HPDE6-E6E7 (cell line): ENCODE measurements at regions not wholly inside any gene's neighbourhood (a gene's known extent, or its start where the extent isn't known, plus 50 kb on each side); places are given as distances from the start of the nearest gene placed in this dataset.
A peak's percentile ranks its signal among the peaks of the same experiment; 100 is the strongest.
"Not testable (repeated sequence)": the region's sequence is repeated elsewhere in the genome, so short reads cannot be mapped to it uniquely, and the experiment has no call there.

ENCODE experiments used
- DNase-seq: peaks from one replicate; pipeline ENCODE4 v3.0.0; 2011; ENCODE audit warnings: missing footprints; ENCODE audit errors: extremely low spot score

DNA sequence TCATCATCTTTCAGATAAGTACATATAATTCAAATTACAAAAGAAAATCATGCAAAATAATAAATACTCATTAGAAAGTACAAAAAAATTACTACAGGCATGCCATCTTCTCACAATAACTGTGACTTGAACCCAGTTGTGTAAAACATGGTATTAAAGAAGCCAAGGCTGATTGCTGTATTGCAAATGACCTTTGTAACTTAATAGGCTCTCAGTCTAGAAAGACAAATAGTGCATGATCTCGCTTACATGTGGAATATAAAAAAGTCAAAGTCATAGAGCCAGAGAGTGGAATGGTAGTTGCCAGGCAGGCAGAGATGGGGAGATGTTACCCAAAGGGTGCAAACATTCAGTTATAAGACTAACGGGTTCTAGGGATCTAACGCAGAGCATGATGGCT lies 626.1 kb downstream of the COL12A1 start:
- DNase-seq = no peak

- DNase-seq = no peak
Measured at GRCh38 chr6:74579047-74579446, 626.8 kb downstream of the COL12A1 start.

- DNase-seq = no peak
Measured at GRCh38 chr6:74578339-74578738, 627.5 kb downstream of the COL12A1 start.

DNA sequence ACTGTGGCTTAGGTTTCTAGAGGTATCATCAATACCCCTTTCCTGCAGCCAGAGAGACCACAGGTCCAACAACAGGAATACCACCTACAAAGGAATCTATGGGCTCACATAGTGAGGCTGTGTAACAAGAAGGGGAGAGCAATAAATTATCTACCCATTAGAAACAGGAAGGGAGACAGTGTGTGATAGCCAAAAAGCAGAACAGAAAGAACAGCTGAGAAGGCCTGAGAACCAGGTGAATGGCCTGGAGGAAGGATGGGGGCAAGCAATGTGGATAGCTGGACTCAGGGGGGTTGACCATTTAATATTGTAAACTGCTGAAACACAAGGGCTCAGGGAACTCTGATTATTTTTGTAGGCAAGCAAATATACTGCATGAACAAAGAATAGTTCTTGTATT lies 628.2 kb downstream of the COL12A1 start:
- DNase-seq = no peak

GRCh38 chr6:74574794-74575193 lies 631.1 kb downstream of the COL12A1 start:
- peak; percentile 17 for DNase-seq

DNA sequence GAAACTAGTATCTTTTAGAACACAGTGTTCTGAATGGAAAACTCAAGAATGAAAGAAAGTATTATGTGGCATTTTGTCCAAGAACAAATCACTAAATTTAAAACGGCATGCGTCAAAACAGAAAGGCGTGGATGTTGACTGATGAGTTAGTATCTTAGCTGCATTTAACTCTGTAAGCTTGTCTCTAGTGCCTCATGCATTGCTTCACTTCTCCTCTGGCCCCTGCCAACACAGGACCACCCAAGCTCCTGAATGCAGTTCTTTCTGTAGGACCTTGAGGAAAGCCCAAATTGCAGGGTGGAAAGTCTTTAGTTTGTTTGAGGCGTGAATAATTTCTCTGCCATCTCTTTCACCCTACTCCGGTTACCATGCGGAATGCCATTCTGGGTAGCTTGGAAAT lies 632.2 kb downstream of the COL12A1 start:
- DNase-seq = no peak

DNA sequence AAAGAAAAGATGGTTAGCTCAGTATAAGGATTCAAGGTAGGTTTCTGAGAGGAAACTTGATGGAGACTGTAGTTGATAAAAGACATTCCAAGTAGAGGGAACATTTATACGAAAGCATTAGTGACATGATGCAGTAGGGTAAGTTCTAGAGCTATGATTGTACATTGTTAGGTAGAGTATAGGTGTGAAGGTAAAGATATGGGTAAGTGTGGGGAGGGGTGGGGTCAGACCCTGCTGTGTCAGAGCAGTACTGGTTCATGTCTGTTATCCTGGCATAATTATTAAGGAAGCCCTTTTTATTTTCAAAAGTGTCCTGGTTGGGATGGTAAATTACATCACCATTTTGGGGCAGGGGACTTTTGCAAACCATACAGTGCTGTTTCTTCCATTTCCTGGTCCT lies 635.8 kb downstream of the COL12A1 start:
- no peak for DNase-seq

- DNase-seq = no peak
Measured at GRCh38 chr6:74568861-74569260, 637.0 kb downstream of the COL12A1 start.

DNA sequence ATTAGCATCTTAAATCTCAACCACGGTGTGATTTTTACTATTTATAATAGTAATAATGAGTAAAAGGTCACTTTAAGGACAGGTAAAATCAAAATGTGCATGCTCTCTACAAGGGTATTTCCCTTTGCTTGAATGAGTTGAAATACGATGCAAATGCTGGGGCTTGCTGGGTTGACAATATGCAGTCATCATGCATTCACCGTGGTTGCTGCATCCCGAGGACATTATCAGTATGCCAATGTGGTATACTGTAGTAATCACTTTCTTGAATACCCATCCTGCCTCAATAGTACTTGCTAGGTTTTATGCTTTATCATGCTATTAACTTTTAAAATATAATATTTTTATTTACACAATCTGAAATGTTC lies 637.9 kb downstream of the COL12A1 start:
- DNase-seq = not testable (repeated sequence)

DNA sequence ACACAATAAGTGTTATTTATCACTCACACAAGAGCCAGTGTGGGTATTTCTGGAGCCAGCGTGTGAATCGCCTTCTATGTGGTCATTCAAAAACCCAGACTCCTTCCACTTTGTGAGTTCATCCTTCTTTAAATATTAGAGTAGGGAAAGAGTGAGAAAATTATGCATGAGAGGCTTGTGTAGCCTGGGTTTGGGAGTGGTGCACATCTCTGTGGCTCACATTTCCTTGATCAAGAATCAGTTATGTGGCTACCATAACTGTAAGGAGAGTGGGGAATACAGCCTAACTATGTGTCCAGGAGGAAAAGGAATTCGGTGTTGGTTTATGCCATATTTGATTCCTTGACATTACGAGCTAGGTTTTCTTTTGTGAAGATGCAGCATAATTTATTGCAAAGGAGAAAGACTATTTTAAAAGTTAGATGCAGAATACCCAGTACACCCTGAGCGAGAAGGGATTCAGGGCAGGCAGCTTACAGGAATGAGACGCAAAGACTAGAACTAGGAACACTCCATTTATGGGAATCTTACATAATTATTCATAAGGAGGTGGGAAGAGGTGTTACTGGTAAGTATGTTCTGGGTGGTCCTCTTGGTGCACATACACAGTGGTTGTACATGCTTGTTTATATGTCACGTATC lies 638.5 kb downstream of the COL12A1 start:
- DNase-seq = no peak

DNA sequence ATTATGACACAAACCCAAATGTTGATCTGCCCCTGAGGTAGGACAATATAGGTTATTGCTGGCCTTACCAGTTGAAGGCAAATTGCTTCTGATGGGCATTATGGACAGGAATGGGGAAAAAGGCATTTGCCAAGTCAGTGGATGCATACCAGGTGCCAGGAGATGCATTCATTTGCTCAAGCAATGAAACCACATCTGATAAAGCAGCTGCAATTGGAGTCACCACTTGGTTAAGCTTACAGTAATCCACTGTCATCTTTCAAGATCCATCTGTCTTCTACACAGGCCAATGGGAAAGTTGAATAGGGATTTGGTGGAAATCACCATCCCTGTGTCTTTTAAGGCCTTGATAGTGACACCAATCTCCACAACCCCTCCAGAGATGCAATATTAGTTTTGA lies 648.6 kb downstream of the COL12A1 start:
- DNase-seq = no peak

GRCh38 chr6:74554041-74554440 lies 651.8 kb downstream of the COL12A1 start:
- no peak for DNase-seq

GRCh38 chr6:74551896-74552295 lies 654.0 kb downstream of the COL12A1 start:
- DNase-seq = no peak

DNA sequence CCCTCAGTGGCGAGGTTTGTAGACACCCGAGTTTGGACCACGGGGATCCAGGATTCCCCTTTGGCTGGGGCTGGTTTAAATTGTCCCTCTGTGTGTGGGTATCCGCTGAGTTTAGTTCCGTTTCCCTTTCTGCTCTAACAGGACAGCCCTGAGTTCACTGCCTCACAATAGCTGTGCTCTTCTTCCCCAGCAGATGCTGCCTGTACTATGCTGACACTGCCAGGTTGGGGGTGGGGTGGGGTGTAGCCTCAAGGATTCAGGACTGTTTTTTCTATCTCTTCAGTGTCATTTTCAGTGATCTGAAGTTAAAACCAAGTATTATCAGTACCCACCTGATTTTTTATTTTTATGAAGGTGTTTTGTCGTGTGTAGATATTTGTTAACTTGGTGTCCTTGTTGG lies 655.0 kb downstream of the COL12A1 start:
- no peak for DNase-seq

DNA sequence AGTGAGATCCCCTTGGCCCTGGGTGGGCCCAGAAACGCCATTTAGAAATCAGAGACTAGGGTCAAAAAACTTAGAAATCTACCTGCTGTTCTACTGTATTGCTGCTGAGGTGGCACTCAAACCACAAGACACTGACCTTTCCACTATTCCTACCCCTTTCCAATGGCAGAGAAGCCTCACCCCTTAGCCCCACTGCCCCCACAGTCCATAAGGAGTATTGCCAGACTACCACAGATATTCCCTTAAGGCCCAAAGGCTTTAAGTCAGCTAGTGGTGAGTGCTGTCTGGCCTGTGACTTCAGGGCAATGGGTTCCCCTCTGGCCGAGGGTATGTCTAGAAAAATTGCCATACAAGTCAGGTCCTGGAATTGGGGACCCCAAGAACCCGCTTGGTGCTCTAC lies 656.1 kb downstream of the COL12A1 start:
- DNase-seq = no peak

- DNase-seq = no peak
Measured at GRCh38 chr6:74534465-74535211, 671.2 kb downstream of the COL12A1 start.

DNA sequence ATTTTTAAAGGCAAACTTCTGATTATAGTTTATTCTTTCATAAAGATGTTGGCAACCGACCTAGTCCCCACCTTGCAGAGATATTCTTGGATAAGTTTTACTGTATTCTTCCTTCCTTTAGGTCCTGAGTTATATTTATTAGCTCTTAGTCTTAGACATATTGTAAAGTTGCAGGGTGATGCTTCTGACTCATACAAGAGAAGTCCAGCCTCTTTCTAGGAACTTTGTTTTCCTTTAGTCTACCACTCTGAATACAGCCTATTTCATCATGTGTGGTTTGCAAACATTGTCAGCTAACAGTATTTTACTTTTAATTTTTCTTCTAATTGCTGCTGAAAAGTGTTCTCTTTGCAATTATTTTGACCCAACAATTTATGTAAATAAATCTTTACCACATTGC lies 686.7 kb downstream of the COL12A1 start:
- DNase-seq = no peak

GRCh38 chr6:74518035-74518434 lies 687.8 kb downstream of the COL12A1 start:
- DNase-seq = no peak

DNA sequence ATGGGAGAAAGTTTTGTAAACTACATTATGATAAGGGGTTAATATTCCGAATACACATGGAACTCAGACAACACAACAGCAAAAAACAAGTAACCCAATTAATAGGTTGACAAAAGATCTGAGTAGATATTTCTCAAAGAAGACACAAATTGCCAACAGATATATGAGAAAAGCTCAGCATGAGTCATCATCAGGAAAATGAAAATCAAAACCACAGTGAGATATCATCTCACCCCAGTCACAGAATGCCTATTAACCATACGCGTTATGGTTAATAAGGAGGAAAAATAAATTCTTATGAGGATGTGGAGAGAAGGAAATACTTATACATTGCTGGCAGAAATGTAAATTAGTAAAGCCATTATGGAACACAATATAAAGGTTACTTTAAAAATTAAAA lies 695.0 kb downstream of the COL12A1 start:
- DNase-seq = no peak

- no peak for DNase-seq
Measured at GRCh38 chr6:74507649-74508048, 698.2 kb downstream of the COL12A1 start.

DNA sequence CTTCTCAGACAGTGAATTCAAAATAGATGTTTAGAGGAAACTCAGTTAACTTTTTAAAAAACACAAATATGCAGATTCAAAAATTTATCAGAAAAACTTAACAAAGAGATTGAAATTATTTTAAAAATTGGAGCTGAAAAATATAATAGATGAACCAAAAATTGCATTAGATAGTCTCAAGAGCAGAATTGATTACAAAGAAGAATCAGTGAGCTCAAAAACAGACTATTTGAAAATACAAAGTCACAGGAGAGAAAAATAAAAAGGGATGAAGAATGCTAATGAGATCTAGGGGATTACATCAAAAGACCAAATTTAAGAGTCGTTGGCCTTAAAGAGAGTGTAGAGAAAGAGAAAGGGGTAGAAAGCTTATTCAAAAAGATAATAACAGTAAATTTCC lies 700.5 kb downstream of the COL12A1 start:
- DNase-seq = no peak

DNA sequence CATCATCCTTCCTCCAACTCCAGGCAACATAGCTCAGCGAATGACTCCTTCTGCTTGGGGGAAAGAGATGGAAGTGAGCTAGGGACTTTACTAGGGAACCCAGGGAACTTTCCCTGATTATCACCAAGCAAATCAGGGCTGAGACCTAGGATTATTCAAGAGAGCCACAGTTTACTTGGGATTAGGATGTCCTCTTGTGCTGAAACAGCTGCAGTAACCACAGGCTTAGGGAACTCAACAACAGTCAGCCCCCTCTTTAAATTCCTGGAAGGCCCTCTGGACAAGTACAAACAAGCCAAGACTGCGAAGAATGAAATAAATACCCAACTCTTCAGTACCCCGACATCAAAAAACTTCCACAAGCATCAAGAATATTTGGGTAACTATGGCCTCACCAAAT lies 700.9 kb downstream of the COL12A1 start:
- DNase-seq = no peak

DNA sequence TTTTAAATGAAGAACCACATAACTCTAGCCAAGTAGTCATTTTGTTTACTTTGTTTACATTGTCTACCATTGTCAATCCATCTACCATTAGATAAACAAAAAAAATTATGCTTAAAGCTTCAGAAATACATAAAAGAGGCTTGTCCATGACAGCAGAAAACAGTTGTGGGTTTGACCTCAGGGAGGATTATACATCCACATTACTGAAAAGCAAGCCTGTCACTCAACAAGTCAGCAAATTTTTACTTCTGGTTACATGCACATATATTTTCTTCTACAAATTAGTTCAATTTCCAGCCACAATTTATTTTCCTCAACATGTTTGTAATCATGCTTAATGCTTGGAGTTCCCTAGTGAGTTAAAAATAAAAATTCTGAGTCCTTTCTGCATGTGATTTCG lies 713.3 kb downstream of the COL12A1 start:
- DNase-seq = no peak
